Astrocyte (in vitro differentiated cells and primary cell): ENCODE measurements at regions not wholly inside any gene's neighbourhood (a gene's known extent, or its start where the extent isn't known, plus 50 kb on each side); places are given as distances from the start of the nearest gene placed in this dataset.

Experiments used
- DNase-seq: peaks from one replicate; pipeline ENCODE4 v3.0.0-alpha.2; 2010; ENCODE audit warnings: low read depth
- FAIRE-seq: peaks from 2 replicates; lab custom pipeline; 2011; peaks lifted over from hg19 to GRCh38; lab: Jason Lieb, UNC
- H2AFZ ChIP-seq: 2 replicates; pipeline ENCODE4 v1.6.0; 2012; ENCODE audit warnings: low read depth, low read length, inconsistent platforms
- H3K27ac ChIP-seq: 2 replicates; pipeline ENCODE4 v1.5.1; 2011; ENCODE audit warnings: low read depth, low read length, inconsistent platforms
- H3K27me3 ChIP-seq: 2 replicates; pipeline ENCODE4 v1.6.0; 2011; ENCODE audit warnings: low read length, inconsistent platforms; ENCODE audit not compliant: insufficient read depth
- H3K36me3 ChIP-seq: 2 replicates; pipeline ENCODE4 v1.5.1; 2011; ENCODE audit warnings: low read length, inconsistent platforms; ENCODE audit not compliant: insufficient read depth
- H3K4me1 ChIP-seq: 2 replicates; pipeline ENCODE4 v1.5.1; 2011; ENCODE audit warnings: low read length, inconsistent platforms; ENCODE audit not compliant: insufficient read depth
- H3K4me2 ChIP-seq: 2 replicates; pipeline ENCODE4 v1.6.0; 2012; ENCODE audit warnings: low read length, inconsistent platforms
- H3K4me3 ChIP-seq: 2 replicates; pipeline ENCODE4 v1.5.1; 2011; ENCODE audit warnings: low read depth, mild to moderate bottlenecking, low read length, inconsistent platforms; ENCODE audit not compliant: insufficient read depth
- H3K79me2 ChIP-seq: 2 replicates; pipeline ENCODE4 v1.6.0; 2012; ENCODE audit warnings: mild to moderate bottlenecking, low read length, inconsistent platforms; ENCODE audit not compliant: insufficient read depth
- H3K9ac ChIP-seq: 2 replicates; pipeline ENCODE4 v1.6.0; 2012; ENCODE audit warnings: mild to moderate bottlenecking, low read length, inconsistent platforms
- H3K9me3 ChIP-seq: 2 replicates; pipeline ENCODE4 v1.5.1; 2012; ENCODE audit warnings: low read depth, mild to moderate bottlenecking, low read length, inconsistent platforms; ENCODE audit not compliant: insufficient read depth
- H4K20me1 ChIP-seq: 2 replicates; pipeline ENCODE4 v1.6.0; 2012; ENCODE audit warnings: low read length, inconsistent platforms; ENCODE audit not compliant: insufficient read depth
- H3K27ac Mint-ChIP-seq: one replicate; pipeline ENCODE4 v1.8.0; 2021; ENCODE audit warnings: mild to moderate bottlenecking, mixed read lengths; ENCODE audit not compliant: unreplicated experiment
- H3K27me3 Mint-ChIP-seq: one replicate; pipeline ENCODE4 v1.8.0; 2021; ENCODE audit warnings: low read depth, mixed read lengths; ENCODE audit not compliant: unreplicated experiment
- H3K36me3 Mint-ChIP-seq: one replicate; pipeline ENCODE4 v1.8.0; 2021; ENCODE audit warnings: low read depth, mixed read lengths; ENCODE audit not compliant: unreplicated experiment
- H3K4me1 Mint-ChIP-seq: one replicate; pipeline ENCODE4 v1.8.0; 2021; ENCODE audit warnings: low read depth, mixed read lengths; ENCODE audit not compliant: unreplicated experiment
- H3K4me3 Mint-ChIP-seq: one replicate; pipeline ENCODE4 v1.8.0; 2021; ENCODE audit warnings: mild to moderate bottlenecking, moderate library complexity, mixed read lengths; ENCODE audit not compliant: unreplicated experiment
- H3K9me3 Mint-ChIP-seq: one replicate; pipeline ENCODE4 v1.8.0; 2021; ENCODE audit warnings: mild to moderate bottlenecking, mixed read lengths; ENCODE audit not compliant: unreplicated experiment
- EZH2 ChIP-seq: IDR thresholded peaks from 2 replicates; pipeline ENCODE4 v1.6.1; 2012; ENCODE audit warnings: mild to moderate bottlenecking, low read length, inconsistent platforms; ENCODE audit not compliant: insufficient read depth
- TF ChIP-seq, protein P1 (sequence below): IDR thresholded peaks from 2 replicates; pipeline ENCODE4 v1.5.1; 2011; ENCODE audit warnings: low read depth, mild to moderate bottlenecking, inconsistent platforms, low read length, moderate library complexity; ENCODE audit not compliant: insufficient read depth

DNA sequence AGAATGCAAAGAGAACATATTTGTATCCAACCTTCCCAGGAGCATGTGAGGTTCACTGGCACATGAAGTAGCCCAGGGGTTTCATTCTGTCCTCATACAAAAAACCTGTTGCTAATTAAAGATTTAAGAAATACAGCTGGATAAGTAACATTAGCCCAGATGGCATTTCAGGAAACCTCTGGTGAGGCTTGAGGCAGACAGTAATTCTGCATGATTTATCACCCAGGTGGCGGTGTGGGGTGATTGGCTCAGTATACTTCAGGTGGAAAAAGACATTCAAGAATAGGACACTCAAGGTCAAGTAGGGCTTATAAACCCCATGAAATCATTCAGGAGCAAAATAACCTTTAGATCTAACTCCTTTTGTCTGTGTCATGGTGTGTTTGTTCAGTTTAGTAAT is 237.4 kb downstream of the RNF144A start:
- no peaks in the 10 kb centered on the region for H3K27me3 ChIP-seq
- H3K9me3 Mint-ChIP-seq = peaks cover 7% of the 10 kb centered on the region
- no peak for TF ChIP-seq EZH2
- TF ChIP-seq, protein P1, sequence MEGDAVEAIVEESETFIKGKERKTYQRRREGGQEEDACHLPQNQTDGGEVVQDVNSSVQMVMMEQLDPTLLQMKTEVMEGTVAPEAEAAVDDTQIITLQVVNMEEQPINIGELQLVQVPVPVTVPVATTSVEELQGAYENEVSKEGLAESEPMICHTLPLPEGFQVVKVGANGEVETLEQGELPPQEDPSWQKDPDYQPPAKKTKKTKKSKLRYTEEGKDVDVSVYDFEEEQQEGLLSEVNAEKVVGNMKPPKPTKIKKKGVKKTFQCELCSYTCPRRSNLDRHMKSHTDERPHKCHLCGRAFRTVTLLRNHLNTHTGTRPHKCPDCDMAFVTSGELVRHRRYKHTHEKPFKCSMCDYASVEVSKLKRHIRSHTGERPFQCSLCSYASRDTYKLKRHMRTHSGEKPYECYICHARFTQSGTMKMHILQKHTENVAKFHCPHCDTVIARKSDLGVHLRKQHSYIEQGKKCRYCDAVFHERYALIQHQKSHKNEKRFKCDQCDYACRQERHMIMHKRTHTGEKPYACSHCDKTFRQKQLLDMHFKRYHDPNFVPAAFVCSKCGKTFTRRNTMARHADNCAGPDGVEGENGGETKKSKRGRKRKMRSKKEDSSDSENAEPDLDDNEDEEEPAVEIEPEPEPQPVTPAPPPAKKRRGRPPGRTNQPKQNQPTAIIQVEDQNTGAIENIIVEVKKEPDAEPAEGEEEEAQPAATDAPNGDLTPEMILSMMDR = no peak
- no peak overlapping the region for H3K4me2 ChIP-seq
- no peak overlapping the region for H3K9ac ChIP-seq
- no peaks in the 10 kb centered on the region for H4K20me1 ChIP-seq
- DNase-seq = no peak
- no peaks in the 10 kb centered on the region for H3K79me2 ChIP-seq
- no peak overlapping the region for H3K4me3 ChIP-seq
- H3K27ac Mint-ChIP-seq = no peak overlapping the region
- no peak overlapping the region for H3K27ac ChIP-seq
- H3K9me3 ChIP-seq = no peaks in the 10 kb centered on the region
- H3K4me1 Mint-ChIP-seq = no peaks in the 10 kb centered on the region
- H3K27me3 Mint-ChIP-seq = no peaks in the 10 kb centered on the region
- FAIRE-seq = no peak
- no peaks in the 10 kb centered on the region for H3K36me3 Mint-ChIP-seq
- H3K4me3 Mint-ChIP-seq = no peak overlapping the region
- no peaks in the 10 kb centered on the region for H3K36me3 ChIP-seq
- H2AFZ ChIP-seq = no peak overlapping the region
- no peaks in the 10 kb centered on the region for H3K4me1 ChIP-seq

DNA sequence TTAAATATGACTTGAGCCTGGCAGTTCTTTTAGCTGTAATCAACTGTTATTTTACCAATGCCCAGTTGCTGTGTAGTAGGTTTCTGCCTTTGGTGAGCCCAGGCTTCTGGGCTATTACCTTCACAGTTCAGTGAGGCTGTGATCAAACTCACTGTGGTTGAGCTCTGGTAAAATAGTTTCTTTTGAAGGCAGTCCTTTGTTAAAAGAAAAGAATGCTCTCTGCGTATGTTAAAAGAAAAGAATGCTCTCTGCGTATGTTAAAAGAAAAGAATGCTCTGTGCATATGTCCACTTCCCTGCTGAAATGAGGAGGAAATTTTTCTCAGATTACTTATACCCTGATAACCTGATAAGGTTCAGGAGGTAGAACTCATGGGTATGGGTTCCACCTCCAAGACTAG is 244.3 kb downstream of the RNF144A start:
- Mint-ChIP-seq H3K27me3 (no peaks in the 10 kb centered on the region), H3K36me3 (no peaks in the 10 kb centered on the region), H3K4me1 (peaks cover 11% of the 10 kb centered on the region), H3K4me3 (no peak overlapping the region), H3K9me3 (peaks cover 6% of the 10 kb centered on the region), H3K27ac (no peak overlapping the region)
- no peak overlapping the region for H3K4me3 ChIP-seq
- H3K4me2 ChIP-seq = no peak overlapping the region
- H3K36me3 ChIP-seq = no peaks in the 10 kb centered on the region
- no peaks in the 10 kb centered on the region for H3K9me3 ChIP-seq
- no peaks in the 10 kb centered on the region for H3K79me2 ChIP-seq
- no peak overlapping the region for H3K27ac ChIP-seq
- H4K20me1 ChIP-seq = no peaks in the 10 kb centered on the region
- H2AFZ ChIP-seq = no peak overlapping the region
- no peaks in the 10 kb centered on the region for H3K27me3 ChIP-seq
- no peak overlapping the region for H3K9ac ChIP-seq
- DNase-seq (peak; percentile 47), FAIRE-seq (no peak)
- H3K4me1 ChIP-seq = no peaks in the 10 kb centered on the region
- no peak for TF ChIP-seq EZH2
- TF ChIP-seq, protein P1 = no peak

DNA sequence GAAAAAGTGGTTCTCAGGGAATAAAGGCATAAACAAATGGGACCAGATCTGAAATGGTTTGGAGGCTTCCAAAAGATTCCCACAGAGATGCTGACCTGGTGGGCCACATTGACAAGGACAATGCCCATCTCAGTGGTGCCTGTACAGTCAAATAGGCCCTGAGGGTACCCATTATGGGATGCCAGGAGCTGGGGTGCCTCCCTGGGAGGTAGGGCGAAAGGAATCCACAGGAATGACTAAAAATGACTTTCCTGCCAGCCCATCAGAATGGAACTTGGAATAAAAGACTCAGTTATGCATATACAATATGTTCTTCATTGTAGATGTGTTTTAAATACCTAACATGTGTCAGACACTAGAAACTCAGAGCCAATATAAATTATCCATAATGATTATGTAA is 248.5 kb downstream of the RNF144A start:
- no peaks in the 10 kb centered on the region for H3K27me3 ChIP-seq
- H3K27me3 Mint-ChIP-seq = peaks cover 7% of the 10 kb centered on the region

More for the DNA sequence above, 248.5 kb downstream of the RNF144A start:
- no peak overlapping the region for H3K4me2 ChIP-seq
- DNase-seq = peak; percentile 20
- H3K9ac ChIP-seq = no peak overlapping the region
- Mint-ChIP-seq H3K9me3 (peaks cover 2% of the 10 kb centered on the region), H3K27ac (no peak overlapping the region), H3K4me1 (peaks cover 11% of the 10 kb centered on the region), H3K36me3 (no peaks in the 10 kb centered on the region), H3K4me3 (no peak overlapping the region)
- no peaks in the 10 kb centered on the region for H3K36me3 ChIP-seq
- no peak overlapping the region for H3K27ac ChIP-seq
- TF ChIP-seq, protein P1 = no peak
- TF ChIP-seq EZH2 = no peak
- H3K4me3 ChIP-seq = no peak overlapping the region
- H2AFZ ChIP-seq = no peak overlapping the region
- no peak for FAIRE-seq
- H3K79me2 ChIP-seq = no peaks in the 10 kb centered on the region
- H3K9me3 ChIP-seq = no peaks in the 10 kb centered on the region
- no peaks in the 10 kb centered on the region for H4K20me1 ChIP-seq
- H3K4me1 ChIP-seq = no peaks in the 10 kb centered on the region
